HL-60/S4 treated with retinoic acid at 250 ng/mL for 4 days and 3 days (cell line): ENCODE measurements at regions not wholly inside any gene's neighbourhood (a gene's known extent, or its start where the extent isn't known, plus 50 kb on each side); places are given as distances from the start of the nearest gene placed in this dataset.

ENCODE experiments used
- in situ Hi-C: fragments of 300-500 bp; cut with MboI; formaldehyde crosslinking; loops from 2 replicates; pipeline ENCODE4 v1.7.0; 2022; ENCODE audit warnings: low sequenced_read_pairs

DNA sequence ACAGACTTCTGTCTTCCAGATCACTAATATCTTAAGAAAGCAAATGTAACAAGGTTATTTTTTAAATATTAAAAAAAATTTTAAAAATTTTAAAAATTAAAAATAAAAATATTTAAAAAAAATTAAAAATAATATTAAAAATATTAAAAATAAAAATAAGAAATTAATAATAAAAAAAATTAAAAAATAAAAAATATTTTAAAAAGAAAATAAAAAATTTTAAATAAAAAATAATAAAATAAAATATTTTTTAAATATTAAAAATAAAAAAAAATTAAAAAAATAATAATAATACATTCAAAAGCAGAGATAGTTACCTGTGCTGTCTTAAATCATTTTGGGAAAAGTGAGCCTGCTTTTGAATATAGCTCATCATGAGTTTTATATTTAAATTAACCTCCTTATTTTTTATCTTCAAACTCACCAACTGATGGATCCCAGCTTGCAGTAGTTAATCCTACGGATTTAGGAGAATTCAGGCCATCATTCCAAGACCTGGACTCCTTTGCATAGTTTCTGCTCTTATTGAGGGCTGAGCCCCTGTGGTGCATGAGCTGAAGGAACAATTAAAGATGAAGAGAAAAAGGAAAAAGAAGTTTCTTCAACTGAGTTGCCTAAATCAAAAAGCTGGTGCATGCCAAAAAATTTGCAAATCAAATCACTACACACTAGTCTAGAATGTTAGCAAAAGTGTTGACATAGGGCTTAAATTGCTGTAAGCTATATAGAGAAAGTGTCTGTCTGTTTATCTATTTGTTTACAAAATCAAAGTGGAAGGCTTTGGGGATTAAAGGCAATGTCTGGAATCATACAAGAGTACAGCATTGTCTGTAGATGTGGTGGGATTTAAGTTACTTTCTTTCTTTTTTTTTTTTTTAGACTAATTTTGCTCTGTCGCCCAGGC is 50.5 kb upstream of the ZNF438 start:
- in situ Hi-C loops: loop anchor here (25.0 kb wide), 1 partner anchor 730 kb away; no protein-coding TSS in a partner anchor

DNA sequence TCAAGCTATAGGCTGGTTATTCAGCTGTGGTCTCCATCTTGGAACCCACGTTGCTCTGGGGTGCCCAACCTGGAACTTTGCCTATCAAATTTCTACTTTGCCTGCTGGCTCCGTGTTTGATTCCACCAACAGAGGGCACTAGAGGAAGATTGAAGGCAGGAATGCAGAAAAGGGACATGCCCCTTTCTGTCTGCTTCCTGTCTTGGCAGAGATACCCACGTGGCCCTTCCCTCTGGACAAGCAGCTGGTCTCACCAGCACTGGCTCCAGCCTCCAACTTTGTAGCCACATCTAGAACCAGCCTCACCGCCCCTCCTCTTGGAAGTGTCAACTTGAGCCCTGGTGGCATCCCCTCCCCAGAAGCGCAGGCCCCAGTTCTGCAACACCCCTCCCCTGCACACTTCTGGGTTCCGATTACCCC is 52.1 kb upstream of the ZNF438 start:
- in situ Hi-C loops: loop anchor here (25.0 kb wide), 1 partner anchor 729 kb away; no protein-coding TSS in a partner anchor

DNA sequence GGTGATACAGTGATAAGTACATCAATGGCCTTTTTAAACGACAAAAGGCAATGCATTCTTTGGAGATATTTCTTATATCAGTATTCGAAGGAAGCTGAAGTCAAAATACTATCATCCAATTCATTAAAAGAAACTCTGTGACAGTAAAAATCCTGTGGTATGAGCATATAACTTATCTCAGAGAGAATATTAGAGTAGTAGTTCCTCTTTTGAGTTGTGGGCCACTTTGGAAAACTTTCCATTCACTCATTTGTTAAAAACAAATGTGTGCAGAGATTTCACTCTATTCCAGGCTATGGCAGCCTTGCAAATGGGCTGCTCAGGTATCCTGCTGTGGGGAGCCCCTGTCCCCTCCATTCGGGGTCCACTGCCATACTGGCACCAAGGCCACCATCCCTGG is 55.3 kb upstream of the ZNF438 start:
- in situ Hi-C loops: loop anchor here (25.0 kb wide), 1 partner anchor 725 kb away; no protein-coding TSS in a partner anchor

DNA sequence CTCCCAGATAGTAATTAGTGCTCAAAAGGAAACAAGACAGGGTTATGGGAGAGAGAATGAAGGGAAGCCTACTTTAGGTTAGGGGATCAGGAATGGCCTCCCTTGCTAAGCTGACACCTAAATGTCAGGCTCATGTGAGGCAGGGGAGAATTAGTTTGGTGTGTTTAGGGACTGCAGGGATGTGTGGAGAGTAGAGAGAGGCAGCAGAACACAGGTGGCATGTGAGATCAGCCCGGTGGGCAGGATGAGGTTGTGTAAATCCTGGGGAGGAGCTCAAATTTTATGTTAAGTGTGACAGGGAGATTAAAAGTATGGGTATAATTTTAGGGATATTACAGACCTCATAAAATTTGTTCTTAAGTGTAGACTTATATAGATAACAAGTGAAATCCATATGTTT is 56.2 kb upstream of the ZNF438 start:
- in situ Hi-C loops: loop anchor here (25.0 kb wide), 1 partner anchor 724 kb away; no protein-coding TSS in a partner anchor

DNA sequence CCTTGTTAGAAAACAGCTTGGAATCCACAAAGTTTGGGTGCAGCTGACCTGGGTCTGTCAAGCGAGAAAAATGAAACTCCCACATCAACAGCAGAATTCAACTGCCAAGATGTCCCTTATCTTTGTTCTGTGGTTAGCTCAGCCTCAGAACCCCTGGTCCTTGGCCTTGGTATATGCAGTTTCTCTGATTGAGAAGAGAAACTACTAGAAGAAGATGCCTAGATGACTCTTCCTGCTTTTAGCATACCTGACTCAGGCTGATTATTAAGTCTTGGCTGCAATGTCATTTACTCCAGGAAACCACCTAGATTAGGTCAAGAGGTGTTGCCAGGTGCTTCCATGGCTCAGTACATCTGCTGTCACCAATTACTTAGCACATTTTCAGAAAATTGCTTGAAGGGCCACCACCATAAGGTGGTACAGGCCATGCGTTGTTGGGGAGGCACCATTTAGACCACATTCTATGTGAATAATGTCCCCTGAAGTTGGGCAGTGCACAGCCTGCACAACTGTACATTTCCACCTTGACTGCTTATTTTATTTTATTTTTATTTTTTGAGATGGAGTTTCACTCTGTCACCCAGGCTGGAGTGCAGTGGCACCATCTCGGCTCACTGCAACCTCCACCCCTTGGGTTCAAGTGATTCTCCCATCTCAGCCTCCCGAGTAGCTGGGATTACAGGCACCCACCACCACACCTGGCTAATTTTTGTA is 59.4 kb upstream of the ZNF438 start:
- in situ Hi-C loops: loop anchor here (25.0 kb wide), 1 partner anchor 721 kb away; no protein-coding TSS in a partner anchor

DNA sequence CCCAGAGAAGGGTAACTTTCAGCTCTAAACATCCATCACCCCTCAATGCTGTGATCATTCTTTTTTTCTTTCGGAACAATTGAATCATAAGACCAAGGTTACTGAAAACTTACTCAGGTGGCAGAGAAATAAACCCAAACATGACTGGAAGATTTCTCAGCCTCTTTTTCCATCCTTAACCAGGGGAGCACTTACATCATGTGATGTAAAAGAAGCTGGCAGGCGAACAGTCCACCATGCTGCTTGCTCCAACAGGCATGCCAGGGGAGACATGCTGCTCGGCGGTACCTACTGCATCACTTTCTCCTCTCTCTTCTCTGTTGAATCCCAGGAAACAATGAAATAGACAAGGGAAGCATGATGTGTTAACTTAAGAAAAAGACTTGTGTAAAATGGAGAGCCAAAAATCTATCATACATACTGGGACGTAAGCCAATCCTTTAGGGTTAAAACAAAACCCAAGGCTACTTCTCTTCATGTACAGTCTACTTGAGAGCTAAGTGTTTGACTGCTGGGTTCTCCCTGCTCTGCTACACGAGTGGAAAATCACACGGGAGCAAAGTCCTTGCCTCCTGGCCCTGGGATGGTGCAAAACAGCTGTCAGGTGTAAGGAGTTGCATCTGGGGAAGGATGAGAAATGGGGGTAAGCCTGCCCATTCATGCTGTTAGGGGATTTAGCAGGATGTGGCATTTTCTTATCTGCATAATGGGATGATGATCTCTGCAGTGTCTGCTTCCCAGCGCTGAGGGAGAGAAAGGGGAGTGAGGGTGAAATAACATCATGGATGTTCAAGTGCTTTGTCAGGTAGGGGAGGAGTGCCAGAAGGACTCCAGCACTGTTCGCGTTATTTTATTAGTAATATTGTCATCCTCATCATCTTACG is 64.3 kb upstream of the ZNF438 start:
- in situ Hi-C loops: loop anchor here (25.0 kb wide), 1 partner anchor 716 kb away; no protein-coding TSS in a partner anchor

DNA sequence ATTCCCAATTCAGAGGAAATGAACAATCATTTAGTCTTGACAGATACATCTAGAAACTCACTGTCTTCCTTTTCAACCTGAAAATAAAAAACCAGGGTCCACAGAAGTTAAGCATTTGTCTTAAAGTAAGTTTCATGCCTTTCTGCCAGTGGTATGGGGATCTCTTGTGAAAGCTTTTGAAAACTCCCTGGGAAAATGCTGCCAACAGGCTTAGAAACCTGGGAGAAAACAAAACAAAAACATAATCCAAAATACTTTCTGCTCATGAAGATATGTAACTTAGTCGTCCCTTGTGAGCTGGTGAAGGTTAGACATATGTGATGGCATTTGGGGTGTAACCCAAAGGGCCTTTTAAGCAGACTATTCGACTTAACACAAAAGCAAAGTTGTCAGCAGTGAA is 66.4 kb upstream of the ZNF438 start:
- in situ Hi-C loops: loop anchor here (25.0 kb wide), 1 partner anchor 714 kb away; no protein-coding TSS in a partner anchor

DNA sequence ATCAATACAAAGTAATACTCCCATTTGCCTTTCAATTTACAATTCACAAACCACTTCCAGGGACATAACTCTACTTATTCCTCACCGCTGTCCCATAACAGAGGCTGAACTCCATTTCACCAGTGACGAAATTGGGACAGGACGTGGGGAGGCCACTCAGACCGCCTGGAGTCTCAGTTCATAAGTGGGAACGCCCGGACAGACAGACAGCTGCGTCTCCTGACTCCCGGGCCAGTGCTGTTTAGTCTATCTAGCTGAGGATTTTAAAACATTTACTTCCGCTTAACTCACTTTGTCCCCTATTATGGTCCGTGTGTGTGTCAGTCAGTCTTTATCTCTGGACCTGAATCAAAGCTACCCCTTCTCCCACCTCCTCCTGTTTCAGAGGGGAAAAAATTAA is 67.4 kb upstream of the ZNF438 start:
- in situ Hi-C loops: loop anchor here (25.0 kb wide), 1 partner anchor 713 kb away; no protein-coding TSS in a partner anchor

DNA sequence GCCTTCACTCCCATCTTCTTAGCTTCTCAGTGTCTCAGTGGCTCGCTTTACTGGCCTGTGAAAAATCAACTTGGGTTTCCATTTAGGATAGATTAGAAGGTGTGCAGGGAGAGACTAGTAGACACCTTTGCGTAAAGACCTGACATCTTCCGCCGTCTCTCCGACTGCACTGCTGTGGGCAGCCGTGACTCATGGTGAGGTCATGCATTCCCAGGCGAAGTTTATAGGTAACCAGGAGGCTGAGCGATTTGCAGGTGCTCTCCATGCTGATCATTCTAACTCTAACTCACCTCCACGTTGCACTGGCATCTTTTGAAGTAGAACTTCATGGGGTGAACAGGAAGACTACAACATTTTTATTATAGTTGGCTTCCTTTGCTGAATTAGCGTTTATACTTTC is 68.0 kb upstream of the ZNF438 start:
- in situ Hi-C loops: loop anchor here (25.0 kb wide), 1 partner anchor 713 kb away; no protein-coding TSS in a partner anchor

DNA sequence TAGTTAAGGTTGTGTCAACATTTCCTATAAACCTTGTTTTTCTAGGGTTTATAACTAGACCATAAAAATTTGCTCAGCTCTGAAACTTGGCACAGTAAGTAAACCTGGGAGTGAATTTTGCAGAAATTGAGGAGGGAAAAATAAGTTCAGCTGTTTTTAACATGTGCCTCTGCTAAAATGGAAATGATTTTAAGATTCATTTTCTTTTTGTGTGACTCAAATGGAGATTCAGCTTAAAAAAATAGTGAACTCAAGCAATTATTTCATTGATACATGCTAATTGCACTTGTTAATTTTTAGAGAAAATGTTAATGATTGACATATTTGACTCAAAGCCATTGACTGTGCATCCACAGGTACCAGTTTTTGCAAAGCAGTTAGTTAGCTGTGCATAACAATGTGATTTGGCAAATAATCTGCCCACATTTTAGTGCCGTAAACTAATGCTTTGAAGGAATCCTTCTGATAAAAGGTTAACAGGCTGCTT is 68.5 kb upstream of the ZNF438 start:
- in situ Hi-C loops: no loop called here

DNA sequence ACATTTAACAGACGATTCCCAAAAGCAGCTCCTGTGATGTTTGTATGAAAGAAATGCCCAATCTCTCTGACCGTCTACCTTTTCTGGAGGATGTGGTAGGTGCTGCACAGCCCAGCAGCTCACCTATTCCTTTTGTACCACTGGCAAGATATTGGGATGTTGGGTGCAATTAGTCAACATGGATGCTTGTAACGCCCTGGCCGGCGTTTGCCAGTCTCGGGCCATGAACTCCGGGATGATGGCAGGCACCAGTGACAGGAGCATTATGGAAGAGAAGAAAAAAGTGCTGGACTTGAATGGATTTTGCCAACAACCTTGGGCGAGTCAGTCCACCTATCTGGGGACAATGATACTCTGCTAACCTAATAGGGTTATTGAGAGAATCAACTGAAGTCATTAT is 69.0 kb upstream of the ZNF438 start:
- in situ Hi-C loops: no loop called here

DNA sequence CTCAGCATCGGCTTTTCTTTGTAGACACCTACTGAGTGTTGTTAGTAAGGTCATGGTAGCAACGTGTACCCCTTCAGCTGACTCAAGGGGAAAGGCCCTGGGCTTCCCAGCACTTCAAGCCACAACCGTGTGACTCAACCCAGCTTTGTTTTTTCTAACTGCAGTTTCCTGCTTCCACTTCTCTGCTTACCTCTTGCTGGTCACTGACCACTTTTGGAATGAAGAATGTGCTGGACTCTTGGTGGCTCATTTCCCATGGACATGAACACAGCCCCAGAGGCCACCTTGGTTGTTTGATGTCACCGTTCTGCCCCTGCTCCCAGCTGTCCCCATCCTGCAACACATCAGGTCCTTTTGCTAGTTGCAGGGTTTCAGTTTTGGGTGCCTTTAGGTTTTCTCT is 69.5 kb upstream of the ZNF438 start:
- in situ Hi-C loops: no loop called here

DNA sequence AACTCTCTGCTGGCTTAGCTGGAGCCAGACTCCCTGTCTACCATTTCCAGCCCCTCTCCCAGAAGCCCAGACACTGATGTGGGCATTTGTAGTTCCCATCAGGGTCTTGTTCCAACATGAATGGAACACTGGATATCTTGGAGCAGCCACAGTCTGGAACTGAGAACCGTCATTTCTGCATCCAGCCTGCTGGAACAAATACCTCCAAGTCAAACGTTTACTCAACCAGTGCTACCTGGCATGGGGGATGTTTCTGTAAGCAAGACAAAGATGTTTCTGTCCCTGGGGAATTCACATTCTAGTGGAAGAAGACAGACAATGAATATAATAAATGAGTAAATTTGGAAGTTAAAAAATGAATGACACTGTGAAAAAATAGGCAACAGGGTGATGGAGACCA is 70.8 kb upstream of the ZNF438 start:
- in situ Hi-C loops: no loop called here

DNA sequence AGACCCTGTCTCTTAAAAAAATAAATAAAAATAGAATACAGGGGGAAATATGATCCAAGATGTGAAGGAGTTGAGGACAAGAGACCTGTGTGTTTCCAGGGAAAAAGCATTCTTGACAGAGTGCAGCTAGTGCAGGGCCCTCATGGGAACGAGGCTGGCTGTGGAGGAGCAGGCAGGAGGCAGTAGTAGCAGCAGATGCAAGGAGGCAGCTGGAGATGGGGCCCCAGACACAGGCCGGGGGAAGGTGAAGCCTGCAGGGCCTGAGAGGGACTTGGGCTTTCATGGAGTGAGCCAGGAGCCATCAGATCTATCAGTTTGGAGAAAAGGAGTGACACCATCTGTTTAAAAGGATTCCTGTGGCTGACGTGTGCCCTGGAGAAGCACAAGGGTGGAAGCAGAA is 71.4 kb upstream of the ZNF438 start:
- in situ Hi-C loops: no loop called here

DNA sequence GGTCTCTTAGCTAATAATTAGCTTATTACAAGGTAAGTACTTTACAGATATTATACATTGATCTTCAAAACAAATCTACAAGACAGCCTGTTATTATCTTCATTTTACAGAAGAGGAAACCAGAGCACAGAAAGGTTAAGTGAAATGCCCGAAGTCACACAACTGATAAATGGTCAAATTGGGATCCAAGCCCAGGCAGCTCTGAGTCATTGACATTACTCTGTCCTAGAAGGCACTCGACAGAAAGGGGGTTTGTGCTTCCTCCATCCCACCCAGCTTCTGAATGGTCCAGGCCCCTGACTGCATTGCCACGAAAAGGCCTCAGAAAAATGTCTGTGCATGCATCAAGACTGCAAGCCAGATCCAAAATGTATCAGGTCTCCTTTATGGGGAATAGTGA is 81.3 kb upstream of the ZNF438 start:
- in situ Hi-C loops: no loop called here

DNA sequence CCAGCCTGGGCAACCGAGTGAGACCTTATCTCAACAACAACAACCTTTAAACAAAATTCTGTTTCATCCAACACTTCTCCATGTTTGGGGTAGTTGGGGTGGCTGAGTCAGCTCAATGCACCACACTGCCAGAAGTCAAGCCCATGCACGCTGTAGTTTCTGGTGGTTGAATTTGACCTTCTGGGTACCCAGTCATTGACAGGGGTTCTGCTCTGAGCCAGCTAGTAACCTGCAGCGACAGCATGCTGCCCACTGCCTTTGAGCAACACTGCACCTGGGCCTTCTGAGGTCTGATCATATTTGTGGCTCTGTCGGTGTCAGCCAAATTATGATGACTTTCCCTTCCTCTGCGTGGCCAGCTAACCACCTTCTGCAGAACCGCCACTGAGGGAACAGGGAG is 84.6 kb upstream of the ZNF438 start:
- in situ Hi-C loops: no loop called here

DNA sequence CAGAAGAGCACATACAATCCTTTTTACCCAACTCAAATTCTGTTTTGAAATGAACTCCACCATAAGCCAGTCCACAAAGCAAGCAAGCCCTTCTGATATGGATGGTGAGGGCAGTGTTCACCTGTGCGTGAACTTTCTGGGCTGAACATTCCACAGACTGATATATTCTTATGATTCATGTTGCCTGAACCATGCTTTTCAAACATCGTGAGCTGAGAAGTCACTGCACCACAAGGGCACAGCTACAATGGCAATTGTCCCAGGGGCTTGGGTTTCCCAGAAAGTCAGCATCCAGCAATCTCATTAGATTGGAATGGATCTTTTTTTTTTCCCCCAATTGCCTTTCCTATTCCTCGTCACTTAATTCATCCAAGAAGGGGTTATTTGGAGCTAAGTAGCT is 86.9 kb upstream of the ZNF438 start:
- in situ Hi-C loops: no loop called here

DNA sequence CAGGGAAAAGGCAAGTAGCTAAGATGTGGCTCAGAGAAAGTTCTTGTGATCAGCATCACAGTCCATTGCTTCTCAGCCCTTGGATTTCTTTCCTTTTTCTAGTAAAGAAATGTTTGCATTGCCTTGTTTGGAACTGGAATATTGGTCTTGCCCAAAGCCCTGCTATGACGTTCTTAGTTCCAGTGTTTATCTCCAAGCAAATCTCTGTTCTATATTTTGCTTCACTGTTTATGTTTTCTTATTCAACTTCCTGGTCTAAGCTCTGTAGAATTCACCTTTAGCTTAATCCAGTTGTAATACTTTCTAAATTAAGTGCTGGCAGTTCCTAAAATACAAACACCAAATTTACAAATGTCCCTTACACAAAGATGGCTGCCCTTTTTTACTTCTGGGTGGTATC is 88.7 kb upstream of the ZNF438 start:
- in situ Hi-C loops: no loop called here

DNA sequence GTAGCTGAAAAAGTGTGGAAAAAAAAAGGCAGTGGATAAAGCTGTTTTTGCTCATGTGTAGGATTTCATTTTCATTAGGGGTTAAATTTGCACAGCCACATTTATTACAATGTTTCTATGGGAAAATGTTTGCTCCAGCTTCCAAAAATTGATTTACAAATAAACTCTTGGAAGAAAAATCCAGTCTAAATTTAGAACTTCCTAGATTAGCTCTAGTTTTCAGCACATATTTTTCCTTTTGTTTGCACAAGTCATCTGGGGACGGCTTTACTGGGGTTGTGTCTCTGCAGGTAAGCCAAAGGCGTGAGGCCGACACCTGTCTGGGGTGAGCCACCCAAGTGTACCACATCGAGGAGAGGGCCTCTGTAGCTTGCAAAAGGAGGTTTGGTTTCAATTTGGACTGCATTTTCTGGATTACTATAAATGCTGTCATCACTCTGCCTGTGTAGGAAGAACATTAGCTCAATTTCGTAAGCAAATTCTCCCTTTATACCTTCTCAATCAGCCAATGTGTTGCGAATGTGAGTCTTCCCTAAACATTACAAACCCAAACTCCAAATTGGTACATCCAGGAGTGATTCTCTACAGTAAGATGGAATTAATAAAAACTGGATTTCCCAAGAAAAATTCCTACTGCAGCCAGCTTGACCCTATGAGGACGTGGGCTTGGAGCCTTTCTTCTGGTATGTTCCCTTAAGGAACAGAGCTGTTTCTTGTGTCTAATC is 89.5 kb upstream of the ZNF438 start:
- in situ Hi-C loops: no loop called here
